Smooth muscle cell (in vitro differentiated cells): ENCODE measurements at regions not wholly inside any gene's neighbourhood (a gene's known extent, or its start where the extent isn't known, plus 50 kb on each side); places are given as distances from the start of the nearest gene placed in this dataset.
A peak's percentile ranks its signal among the peaks of the same experiment; 100 is the strongest.

ENCODE experiments used
- DNase-seq: peaks from one replicate; lab custom pipeline; 2025; ENCODE audit not compliant: unreplicated experiment; lab: John Stamatoyannopoulos, UW
- H2AFZ ChIP-seq: fragments of 200-600 bp; sonication (generic); 2 replicates; pipeline ENCODE4 v1.6.0; 2016; ENCODE audit warnings: antibody characterized with exemption, low read depth, mild to moderate bottlenecking
- H3F3A ChIP-seq: fragments of 200-600 bp; sonication (generic); 2 replicates; pipeline ENCODE4 v1.6.0; 2017; ENCODE audit warnings: antibody characterized with exemption, low read depth
- H3K27ac ChIP-seq: fragments of 200-600 bp; sonication (generic); 2 replicates; pipeline ENCODE4 v1.5.1; 2016; ENCODE audit warnings: low read depth, mild to moderate bottlenecking
- H3K27me3 ChIP-seq: fragments of 200-600 bp; sonication (generic); 2 replicates; pipeline ENCODE4 v1.6.1; 2016; ENCODE audit warnings: low read depth, mild to moderate bottlenecking
- H3K36me3 ChIP-seq: fragments of 200-600 bp; sonication (generic); 2 replicates; pipeline ENCODE4 v1.5.1; 2016; ENCODE audit warnings: low read depth
- H3K4me1 ChIP-seq: fragments of 200-600 bp; sonication (generic); 2 replicates; pipeline ENCODE4 v1.5.1; 2016; ENCODE audit warnings: low read depth
- H3K4me2 ChIP-seq: fragments of 200-600 bp; sonication (generic); 2 replicates; pipeline ENCODE4 v1.6.0; 2016; ENCODE audit warnings: mild to moderate bottlenecking
- H3K4me3 ChIP-seq: fragments of 200-600 bp; sonication (generic); 2 replicates; pipeline ENCODE4 v1.5.1; 2016; ENCODE audit warnings: mild to moderate bottlenecking
- H3K79me2 ChIP-seq: fragments of 200-600 bp; sonication (generic); 2 replicates; pipeline ENCODE4 v1.6.0; 2016; ENCODE audit warnings: low read depth, mild to moderate bottlenecking
- H3K9ac ChIP-seq: fragments of 200-600 bp; sonication (generic); 2 replicates; pipeline ENCODE4 v1.6.0; 2016; ENCODE audit warnings: low read depth
- H3K9me3 ChIP-seq: fragments of 200-600 bp; sonication (generic); replicated peaks from 2 replicates; pipeline ENCODE4 v1.5.1; 2016; ENCODE audit warnings: low read depth
- H4K20me1 ChIP-seq: fragments of 200-600 bp; sonication (generic); 2 replicates; pipeline ENCODE4 v1.6.0; 2016; ENCODE audit warnings: low read depth
- CTCF ChIP-seq: fragments of 200-600 bp; sonication (generic); IDR thresholded peaks from 2 replicates; pipeline ENCODE4 v1.5.1; 2017; ENCODE audit warnings: borderline replicate concordance, mild to moderate bottlenecking, antibody characterized with exemption; ENCODE audit not compliant: insufficient read depth, poor library complexity, severe bottlenecking
- WGBS: methylation state at CpG from one replicate; pipeline ENCODE4 v1.1.7; 2016; ENCODE audit warnings: low lambda C conversion rate; 5-methylcytosine and 5-hydroxymethylcytosine counted together

GRCh38 chr22:49123621-49124192 is 704.0 kb downstream of the BRD1 start:
- TF ChIP-seq CTCF = no peak
- no peak overlapping the region for H2AFZ ChIP-seq
- no peak overlapping the region for H3K27ac ChIP-seq
- H3K79me2 ChIP-seq = no peaks in the 10 kb centered on the region
- no peaks in the 10 kb centered on the region for H3K27me3 ChIP-seq
- no peak overlapping the region for H3K4me3 ChIP-seq
- no peaks in the 10 kb centered on the region for H3K9me3 ChIP-seq
- no peaks in the 10 kb centered on the region for H3K36me3 ChIP-seq
- H3K4me2 ChIP-seq = no peak overlapping the region
- DNase-seq = no peak
- H4K20me1 ChIP-seq = no peaks in the 10 kb centered on the region
- WGBS = 82% methylated on average over 11 of the region's 11 CpGs
- H3F3A ChIP-seq = no peaks in the 10 kb centered on the region
- no peaks in the 10 kb centered on the region for H3K4me1 ChIP-seq
- no peak overlapping the region for H3K9ac ChIP-seq

- DNase-seq = peak; percentile 12
- Histone ChIP-seq H3K4me1 (no peaks in the 10 kb centered on the region), H3K9me3 (no peaks in the 10 kb centered on the region), H3K27ac (no peak overlapping the region), H3K79me2 (no peaks in the 10 kb centered on the region), H3K9ac (no peak overlapping the region), H3K4me3 (no peak overlapping the region), H2AFZ (no peak overlapping the region), H3K27me3 (no peaks in the 10 kb centered on the region), H3K36me3 (no peaks in the 10 kb centered on the region), H4K20me1 (no peaks in the 10 kb centered on the region), H3F3A (no peaks in the 10 kb centered on the region), H3K4me2 (peak overlapping the region; percentile 15)
- WGBS = 32% methylated on average over 13 of the region's 13 CpGs
- TF ChIP-seq CTCF = no peak
Measured at GRCh38 chr22:49119551-49119952, 708.1 kb downstream of the BRD1 start.

GRCh38 chr22:49118065-49118464 is 709.6 kb downstream of the BRD1 start:
- no peak overlapping the region for H3K9ac ChIP-seq
- no peak overlapping the region for H3K4me3 ChIP-seq
- DNase-seq = no peak
- no peaks in the 10 kb centered on the region for H3F3A ChIP-seq
- TF ChIP-seq CTCF = no peak
- H3K4me2 ChIP-seq = no peak overlapping the region
- no peaks in the 10 kb centered on the region for H3K9me3 ChIP-seq
- H3K27ac ChIP-seq = no peak overlapping the region
- H3K79me2 ChIP-seq = no peaks in the 10 kb centered on the region
- H2AFZ ChIP-seq = no peak overlapping the region
- H3K4me1 ChIP-seq = no peaks in the 10 kb centered on the region
- WGBS = 97% methylated on average over 17 of the region's 17 CpGs
- H3K36me3 ChIP-seq = no peaks in the 10 kb centered on the region
- no peaks in the 10 kb centered on the region for H3K27me3 ChIP-seq
- no peaks in the 10 kb centered on the region for H4K20me1 ChIP-seq

- Histone ChIP-seq H3K9me3 (no peaks in the 10 kb centered on the region), H3K9ac (no peak overlapping the region), H3K79me2 (no peaks in the 10 kb centered on the region), H4K20me1 (no peaks in the 10 kb centered on the region), H3K4me2 (no peak overlapping the region), H3K27ac (no peak overlapping the region), H3K27me3 (no peaks in the 10 kb centered on the region), H3F3A (no peaks in the 10 kb centered on the region), H3K4me1 (no peaks in the 10 kb centered on the region), H2AFZ (no peak overlapping the region), H3K36me3 (no peaks in the 10 kb centered on the region), H3K4me3 (no peak overlapping the region)
- DNase-seq = no peak
- WGBS = 85% methylated on average over 7 of the region's 7 CpGs
- no peak for TF ChIP-seq CTCF
Measured at GRCh38 chr22:49117486-49117885, 710.2 kb downstream of the BRD1 start.
